ENCODE measurements at regions not wholly inside any gene's neighbourhood (a gene's known extent, or its start where the extent isn't known, plus 50 kb on each side); places are given as distances from the start of the nearest gene placed in this dataset.

GRCh38 chr12:115640929-115641328 is 636.6 kb downstream of the MED13L start:
- 76 to 90% (median 87%) methylated on average over 2 of the region's 2 CpGs for WGBS, 3 donors
- no peak overlapping the region for H3K27ac ChIP-seq (ENCODE audit: low read depth, low read length)

GRCh38 chr12:115639648-115640012 is 637.9 kb downstream of the MED13L start:
- H3K27ac ChIP-seq (ENCODE audit: low read depth, low read length): no peak overlapping the region
- WGBS, 3 donors: 45 to 63% (median 47%) methylated on average over 5 of the region's 5 CpGs

- no peak overlapping the region for H3K27ac ChIP-seq (ENCODE audit: low read depth, low read length)
- 46 to 58% (median 51%) methylated on average over 12 to 13 of the region's 13 CpGs for WGBS, 3 donors
Observed at GRCh38 chr12:115638733-115639647, 638.5 kb downstream of the MED13L start.

- no peak overlapping the region for H3K27ac ChIP-seq (ENCODE audit: low read depth, low read length)
- 25 to 56% (median 47%) methylated on average over 9 of the region's 9 CpGs for WGBS, 3 donors
Observed at GRCh38 chr12:115636546-115636945, 640.9 kb downstream of the MED13L start.

- H3K27ac ChIP-seq (ENCODE audit: low read depth, low read length): no peak overlapping the region
Observed at GRCh38 chr12:115632308-115632707, 645.2 kb downstream of the MED13L start.

GRCh38 chr12:115630136-115630535 is 647.4 kb downstream of the MED13L start:
- WGBS, 3 donors: 70 to 90% (median 87%) methylated on average over 8 of the region's 8 CpGs
- no peak overlapping the region for H3K27ac ChIP-seq (ENCODE audit: low read depth, low read length)

- WGBS, 3 donors: 69 to 79% (median 77%) methylated on average over 3 of the region's 3 CpGs
- H3K27ac ChIP-seq (ENCODE audit: low read depth, low read length): no peak overlapping the region
Observed at GRCh38 chr12:115626210-115626609, 651.3 kb downstream of the MED13L start.

- WGBS, 3 donors: 11 to 22% (median 14%) methylated on average over 18 of the region's 18 CpGs
Observed at GRCh38 chr12:115623764-115624334, 653.6 kb downstream of the MED13L start.

GRCh38 chr12:115623275-115623674 is 654.2 kb downstream of the MED13L start:
- no peak overlapping the region for H3K27ac ChIP-seq (ENCODE audit: low read depth, low read length)
- 76 to 85% (median 79%) methylated on average over 5 of the region's 5 CpGs for WGBS, 3 donors

More at GRCh38 chr12:115623764-115624334, 653.6 kb downstream of the MED13L start:
- no peak overlapping the region for H3K27ac ChIP-seq (ENCODE audit: low read depth, low read length)

- H3K27ac ChIP-seq (ENCODE audit: low read depth, low read length): no peak overlapping the region
- WGBS, 3 donors: 53 to 70% (median 69%) methylated on average over 4 of the region's 4 CpGs
Observed at GRCh38 chr12:115620816-115621215, 656.7 kb downstream of the MED13L start.

- no peak overlapping the region for H3K27ac ChIP-seq (ENCODE audit: low read depth, low read length)
- 54 to 80% (median 56%) methylated on average over 3 of the region's 3 CpGs for WGBS, 3 donors
Observed at GRCh38 chr12:115619889-115620288, 657.6 kb downstream of the MED13L start.

- 70 to 72% (median 71%) methylated on average over 6 of the region's 6 CpGs for WGBS, 3 donors
- no peak overlapping the region for H3K27ac ChIP-seq (ENCODE audit: low read depth, low read length)
Observed at GRCh38 chr12:115619061-115619460, 658.4 kb downstream of the MED13L start.

GRCh38 chr12:115618105-115618504 is 659.4 kb downstream of the MED13L start:
- 88 to 94% (median 93%) methylated on average over 7 of the region's 7 CpGs for WGBS, 3 donors
- no peak overlapping the region for H3K27ac ChIP-seq (ENCODE audit: low read depth, low read length)

- 86 to 90% (median 88%) methylated on average over 7 of the region's 7 CpGs for WGBS, 3 donors
- no peak overlapping the region for H3K27ac ChIP-seq (ENCODE audit: low read depth, low read length)
Observed at GRCh38 chr12:115617391-115617790, 660.1 kb downstream of the MED13L start.

GRCh38 chr12:115611477-115611876 is 666.0 kb downstream of the MED13L start:
- no peak overlapping the region for H3K27ac ChIP-seq (ENCODE audit: low read depth, low read length)
- WGBS, 3 donors: 73 to 80% (median 74%) methylated on average over 5 of the region's 5 CpGs

GRCh38 chr12:115609347-115609746 is 668.1 kb downstream of the MED13L start:
- no peak overlapping the region for H3K27ac ChIP-seq (ENCODE audit: low read depth, low read length)
- 77 to 83% (median 79%) methylated on average over 1 of the region's 1 CpG for WGBS, 3 donors

- H3K27ac ChIP-seq (ENCODE audit: low read depth, low read length): no peak overlapping the region
- WGBS, 3 donors: 19 to 42% (median 37%) methylated on average over 17 of the region's 17 CpGs
Observed at GRCh38 chr12:115606040-115606439, 671.5 kb downstream of the MED13L start.

- WGBS, 3 donors: 1 to 9% (median 4%) methylated on average over 41 to 43 of the region's 43 CpGs
- H3K27ac ChIP-seq (ENCODE audit: low read depth, low read length): no peak overlapping the region
Observed at GRCh38 chr12:115598871-115599811, 678.4 kb downstream of the MED13L start.

All from adipose tissue (tissue), 3 donors.